Stimulated activated naive CD8-positive, alpha-beta T cell treated with anti-CD3 and anti-CD28 coated beads, Interleukin-15, Interleukin-2, amounts not matched to agents 100 U/mL and 50 U/mL, for 24 hours (primary cell): ENCODE measurements at regions not wholly inside any gene's neighbourhood (a gene's known extent, or its start where the extent isn't known, plus 50 kb on each side); places are given as distances from the start of the nearest gene placed in this dataset.

Experiments used
- ATAC-seq: fragments of 150-1000 bp; cut with Tn5 transposase; one replicate; pipeline ENCODE4 v1.10.0; 2021
- DNase-seq: peaks from one replicate; pipeline ENCODE4 v3.0.0; 2021

- DNase-seq (no peak), ATAC-seq (no peak)
Measured at GRCh38 chr9:86764221-86764624, 183.1 kb downstream of the GAS1 start.

DNA sequence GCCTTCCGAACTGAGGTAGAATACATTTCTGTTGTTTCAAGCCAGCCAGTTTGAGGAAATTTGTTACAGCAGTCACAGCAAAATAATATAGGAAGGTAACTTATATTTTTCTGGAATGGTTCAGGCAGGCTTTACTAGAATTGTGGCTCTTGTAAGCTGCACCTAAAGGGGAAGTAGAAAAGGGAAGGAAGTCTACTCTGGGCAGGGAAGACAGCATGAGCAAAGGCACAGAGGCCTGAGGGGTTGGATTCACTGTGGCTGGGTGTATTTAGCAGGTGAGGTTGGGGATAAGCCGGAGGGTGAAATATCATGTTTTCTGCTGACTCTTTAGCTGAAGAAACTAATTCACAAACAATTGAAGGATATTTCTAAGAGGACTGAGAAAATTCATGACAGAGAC is 183.5 kb downstream of the GAS1 start:
- DNase-seq: no peak
- ATAC-seq: no peak

GRCh38 chr9:86757382-86757720 is 190.0 kb downstream of the GAS1 start:
- ATAC-seq (no peak), DNase-seq (no peak)

GRCh38 chr9:86756576-86757381 is 190.5 kb downstream of the GAS1 start:
- DNase-seq: no peak
- ATAC-seq: no peak

DNA sequence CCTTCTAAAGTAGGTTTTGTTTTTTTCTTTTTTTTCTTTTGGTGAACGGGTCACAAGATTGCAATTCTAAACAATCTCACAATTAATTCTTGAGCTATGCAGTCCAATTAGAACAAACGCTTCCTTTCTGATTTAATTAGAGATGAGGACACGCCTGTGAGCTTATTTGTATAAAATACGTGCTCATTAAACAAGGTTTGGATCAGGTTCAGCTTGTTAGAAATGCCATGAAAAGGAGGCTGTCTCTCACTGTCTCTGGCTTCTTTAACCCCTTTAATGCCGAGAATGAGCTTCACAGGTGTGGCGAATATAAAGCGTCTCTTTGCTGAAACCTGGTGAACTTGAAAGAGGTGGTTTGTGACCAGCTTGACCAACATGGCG is 191.8 kb downstream of the GAS1 start:
- no peak for ATAC-seq
- DNase-seq: no peak

- ATAC-seq (no peak), DNase-seq (no peak)
Measured at GRCh38 chr9:86754581-86755560, 192.4 kb downstream of the GAS1 start.

DNA sequence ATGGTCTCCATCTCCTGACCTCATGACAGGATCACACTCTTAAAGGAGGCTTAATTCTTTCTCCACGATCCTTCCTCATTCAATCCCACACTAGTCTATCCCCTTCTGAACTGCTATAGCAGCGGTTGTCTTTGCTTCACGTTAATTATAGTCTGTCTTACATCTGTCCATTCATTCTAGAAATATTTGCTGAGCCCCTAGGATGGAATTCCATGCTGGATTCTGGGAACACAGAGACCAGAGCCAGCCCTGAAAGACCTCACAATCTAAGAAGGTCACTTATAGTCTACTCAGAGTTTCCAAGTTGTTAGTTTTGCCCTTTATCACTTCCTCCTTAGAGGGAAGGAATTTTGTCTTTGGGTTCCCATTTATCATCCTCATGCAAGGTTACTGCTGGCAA is 193.5 kb downstream of the GAS1 start:
- no peak for ATAC-seq

GRCh38 chr9:86752733-86753132 is 194.6 kb downstream of the GAS1 start:
- DNase-seq (no peak), ATAC-seq (no peak)

More for the DNA sequence above, 193.5 kb downstream of the GAS1 start:
- no peak for DNase-seq

DNA sequence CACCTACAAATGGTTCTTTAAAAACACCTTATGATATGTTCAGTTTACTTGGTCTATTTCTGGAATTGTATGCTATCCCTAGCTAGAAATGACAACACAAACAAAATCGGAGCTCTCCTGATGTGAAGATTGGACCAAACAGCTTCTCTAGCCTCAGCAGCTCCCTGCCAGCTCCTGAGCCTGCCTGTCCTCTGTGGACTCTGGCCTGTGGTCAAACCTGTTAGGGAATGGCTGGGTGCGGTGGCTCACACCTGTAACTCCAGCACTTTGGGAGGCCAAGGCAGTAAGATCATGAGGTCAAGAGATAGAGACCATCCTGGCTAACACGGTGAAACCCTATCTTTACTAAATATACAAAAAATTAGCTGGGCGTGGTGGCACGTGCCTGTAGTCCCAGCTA is 195.3 kb downstream of the GAS1 start:
- DNase-seq: no peak

DNA sequence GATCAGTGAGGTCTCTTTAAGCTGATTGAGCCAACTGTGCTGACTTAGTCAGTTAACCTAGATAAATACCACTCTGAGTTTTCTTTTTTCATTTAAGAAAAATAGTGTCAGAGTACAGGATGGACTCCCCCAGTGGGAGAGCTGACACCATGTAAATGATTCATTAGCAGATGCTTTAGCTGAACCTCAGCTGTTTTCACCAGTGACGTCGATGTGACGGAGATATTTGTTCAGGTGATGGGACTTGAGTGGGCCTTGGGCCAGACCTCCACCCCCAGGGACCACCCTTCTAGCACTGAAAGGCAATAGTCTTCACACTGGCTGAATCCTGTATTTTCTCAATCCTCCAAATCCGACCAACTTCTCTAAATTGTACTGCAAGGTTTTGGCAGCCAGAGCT is 196.1 kb downstream of the GAS1 start:
- ATAC-seq (no peak), DNase-seq (no peak)

More for the DNA sequence above, 195.3 kb downstream of the GAS1 start:
- ATAC-seq: no peak

GRCh38 chr9:86749894-86750255 is 197.4 kb downstream of the GAS1 start:
- DNase-seq (no peak), ATAC-seq (no peak)

DNA sequence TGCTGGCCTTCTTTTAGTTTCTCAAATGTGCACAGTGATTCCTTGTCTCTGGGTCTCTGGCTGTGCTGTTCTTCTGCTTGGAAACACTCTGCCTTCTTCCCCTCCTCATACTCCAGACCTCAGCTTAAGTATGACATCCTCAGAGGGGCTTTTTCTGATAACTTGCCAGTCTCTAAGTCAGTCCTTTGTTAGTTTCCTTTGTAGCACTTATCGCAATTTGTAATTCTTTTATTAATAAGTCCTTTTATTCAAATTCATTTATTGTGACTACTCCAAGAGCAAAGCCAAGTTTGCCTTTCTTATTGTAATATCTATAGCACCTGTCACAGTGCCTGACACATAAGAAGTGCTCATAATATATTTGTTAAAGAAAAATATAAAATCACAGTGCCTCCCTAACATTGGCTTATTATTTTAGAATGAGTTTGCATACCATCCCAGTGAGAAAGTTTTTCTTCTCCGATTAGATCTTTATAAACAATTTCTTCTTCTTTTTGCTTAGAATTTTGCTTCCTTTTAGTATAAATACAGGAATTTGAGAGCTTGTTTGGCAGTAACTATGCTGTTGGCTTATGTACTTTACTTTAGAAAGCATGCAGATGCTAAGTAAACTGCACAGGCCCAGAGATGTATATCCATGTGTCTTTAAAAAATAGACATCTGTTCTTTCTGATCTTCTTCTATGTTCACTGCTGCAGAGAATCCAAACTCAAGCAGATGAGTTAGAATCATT is 198.0 kb downstream of the GAS1 start:
- DNase-seq: no peak
- no peak for ATAC-seq

DNA sequence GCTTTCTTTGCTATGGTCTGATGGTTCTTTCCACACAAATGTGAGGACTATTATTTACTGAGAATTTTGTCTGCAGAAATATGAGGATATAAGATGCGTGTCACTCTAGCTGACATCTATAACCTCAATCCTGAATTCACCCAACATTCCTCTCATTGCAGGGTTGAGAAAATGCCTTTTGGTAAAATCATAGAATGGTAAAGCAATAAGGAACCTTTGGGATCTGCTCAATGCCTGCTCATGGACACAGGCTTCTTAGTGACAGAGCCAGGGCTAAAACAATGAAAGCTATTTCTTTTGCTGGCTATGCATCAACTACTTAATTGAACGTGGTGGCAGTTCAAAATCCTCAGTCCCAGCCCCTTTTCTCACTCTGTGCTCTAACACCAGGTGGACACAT is 199.6 kb downstream of the GAS1 start:
- DNase-seq (no peak), ATAC-seq (no peak)

GRCh38 chr9:86741311-86742208 is 205.7 kb downstream of the GAS1 start:
- DNase-seq (no peak), ATAC-seq (no peak)

DNA sequence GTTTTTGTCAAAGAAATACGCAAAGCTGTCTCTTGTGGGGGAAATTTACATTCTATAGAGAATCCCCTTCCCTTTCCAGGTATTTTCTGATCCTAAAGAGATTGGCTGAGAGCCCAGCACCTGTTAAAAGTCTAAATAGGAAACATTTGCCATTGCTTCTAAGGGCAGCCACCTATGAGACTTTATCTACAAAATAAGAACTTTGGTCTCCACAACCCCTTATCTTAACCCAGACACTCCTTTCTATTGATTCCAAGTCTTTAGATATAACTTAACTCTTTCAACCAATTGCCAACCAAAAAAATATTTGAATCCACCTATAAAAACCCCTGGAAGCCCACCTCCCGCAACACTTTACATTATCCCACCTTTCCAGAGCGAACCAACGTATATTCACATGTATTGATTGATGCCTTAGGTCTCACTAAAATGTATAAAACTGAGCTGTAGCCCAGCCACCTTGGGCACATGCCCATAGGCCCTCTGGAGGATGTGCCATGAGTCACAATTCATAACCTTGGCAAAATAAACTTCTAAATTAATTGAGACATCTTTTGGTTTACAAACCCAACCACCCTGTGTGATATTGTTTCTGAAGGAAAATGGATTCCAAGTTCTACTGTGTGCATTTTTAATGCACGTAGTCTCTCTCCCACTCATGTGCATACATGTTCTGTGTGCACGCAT is 211.4 kb downstream of the GAS1 start:
- ATAC-seq (no peak), DNase-seq (no peak)

- no peak for DNase-seq
- ATAC-seq: no peak
Measured at GRCh38 chr9:86734771-86735170, 212.5 kb downstream of the GAS1 start.

GRCh38 chr9:86733929-86734328 is 213.4 kb downstream of the GAS1 start:
- DNase-seq: no peak
- no peak for ATAC-seq

DNA sequence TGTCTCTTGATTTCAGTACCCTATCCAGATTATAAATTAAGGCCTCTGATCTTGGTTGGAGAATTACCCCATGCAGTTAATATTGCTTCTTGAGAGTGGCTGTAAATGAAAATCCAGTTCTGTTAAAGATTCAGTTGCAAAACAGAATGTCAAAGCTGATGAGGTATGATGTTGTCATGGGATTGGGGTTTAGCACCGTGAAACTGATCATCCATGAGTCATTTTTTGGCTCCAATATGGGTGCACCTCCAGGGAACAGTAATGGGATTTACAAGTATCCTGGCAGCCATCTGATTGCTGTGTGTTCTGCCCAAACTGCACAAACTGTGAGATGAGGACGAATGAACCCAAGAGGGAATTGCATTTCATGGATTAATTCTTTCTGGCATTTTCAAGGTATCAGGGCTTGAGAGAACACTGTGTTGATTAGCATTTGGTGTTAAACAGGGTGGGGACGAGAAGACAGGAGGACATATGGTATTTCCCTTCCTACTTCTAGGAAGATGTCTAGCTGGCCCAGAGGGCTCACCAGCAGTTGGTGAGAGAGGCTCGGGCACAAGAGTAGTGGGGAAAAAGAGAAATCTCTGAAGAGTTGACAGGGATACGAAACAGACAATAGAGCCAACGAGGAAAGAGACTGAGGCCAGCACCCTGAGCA is 214.7 kb downstream of the GAS1 start:
- DNase-seq: no peak
- no peak for ATAC-seq

DNA sequence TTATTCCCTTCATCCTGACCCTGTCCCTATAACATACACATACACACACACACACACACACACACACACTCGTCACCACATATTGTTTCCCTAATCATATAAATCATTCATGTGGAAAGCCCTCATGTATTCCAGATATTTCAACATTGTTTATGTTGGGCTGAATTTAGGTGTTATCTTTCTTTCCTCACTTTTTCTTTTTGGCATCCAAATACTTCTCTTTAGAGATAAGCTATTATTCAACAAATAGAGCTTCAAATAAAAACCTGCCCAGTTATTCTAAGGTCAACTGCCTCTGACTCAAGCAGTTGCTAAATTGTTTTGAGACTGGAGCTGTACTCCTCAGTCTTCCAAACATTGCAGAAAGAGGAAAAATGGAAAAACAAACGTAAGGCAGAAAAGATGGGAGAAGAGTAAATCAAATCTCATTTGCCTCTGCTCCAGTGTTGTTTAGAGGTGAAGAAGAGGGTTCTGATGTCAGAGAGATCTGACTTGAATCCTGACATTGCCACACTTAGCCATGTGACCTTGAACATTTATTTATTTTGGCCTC is 215.7 kb downstream of the GAS1 start:
- no peak for ATAC-seq
- no peak for DNase-seq
